Small intestine (tissue), 7 donors: ENCODE measurements at regions not wholly inside any gene's neighbourhood (a gene's known extent, or its start where the extent isn't known, plus 50 kb on each side); places are given as distances from the start of the nearest gene placed in this dataset.

ENCODE experiments used
- DNase-seq, 2 donors: peaks; one replicate each; pipeline versions ENCODE4 v3.0.0 to v3.0.0-alpha.2; 2013
- FAIRE-seq: peaks from 2 replicates; lab custom pipeline; 2012; peaks lifted over from hg19 to GRCh38; lab: Jason Lieb, UNC
- H3K27ac ChIP-seq, 3 donors: one replicate each; pipeline ENCODE4 v1.5.1; 2013; ENCODE audit warnings: low read length in 2 of 3, mild to moderate bottlenecking in 2 of 3, control low read depth in 1 of 3, inconsistent platforms in 1 of 3, low read depth in 1 of 3, moderate library complexity in 1 of 3
- H3K27me3 ChIP-seq, 3 donors: one replicate each; pipeline ENCODE4 v1.6.1; 2013; ENCODE audit warnings: low read length in 3 of 3, inconsistent platforms in 1 of 3; ENCODE audit not compliant: control insufficient read depth in 3 of 3, insufficient read depth in 3 of 3
- H3K36me3 ChIP-seq, 3 donors: one replicate each; pipeline ENCODE4 v1.6.1; 2013; ENCODE audit warnings: low read length in 3 of 3, inconsistent platforms in 1 of 3, low read depth in 1 of 3, mild to moderate bottlenecking in 1 of 3, moderate library complexity in 1 of 3; ENCODE audit not compliant: control insufficient read depth in 3 of 3, insufficient read depth in 2 of 3
- H3K4me1 ChIP-seq, 3 donors: one replicate each; pipeline ENCODE4 v1.6.1; 2013; ENCODE audit warnings: low read length in 2 of 3, inconsistent platforms in 1 of 3, low read depth in 1 of 3, mild to moderate bottlenecking in 1 of 3, moderate library complexity in 1 of 3; ENCODE audit not compliant: control insufficient read depth in 3 of 3, insufficient read depth in 2 of 3
- H3K4me3 ChIP-seq, 3 donors: one replicate each; pipeline ENCODE4 v1.5.1; 2013; ENCODE audit warnings: low read length in 3 of 3, control low read depth in 1 of 3, inconsistent platforms in 1 of 3, low read depth in 1 of 3, mild to moderate bottlenecking in 1 of 3, moderate library complexity in 1 of 3
- H3K9me3 ChIP-seq, 2 donors: one replicate each; pipeline ENCODE4 v1.6.1; 2013; ENCODE audit warnings: low read depth in 1 of 2, low read length in 1 of 2; ENCODE audit not compliant: control insufficient read depth in 2 of 2, insufficient read depth in 1 of 2
- WGBS, 3 donors: extraction: QIAGEN DNeasy Blood & Tissue Kit; methylation state at CpG; one replicate each; pipeline ENCODE4 v1.1.7; 2013; 5-methylcytosine and 5-hydroxymethylcytosine counted together
- donor health status: healthy with polysubstance abuse.
- donor health status: control.
- donor health status: control.
- donor health status: Bipolar disorder and iron deficiency.
- donor health status: healthy.

GRCh38 chr4:173917255-173917960 is 366.1 kb downstream of the FBXO8 start:
- DNase-seq (no peak), FAIRE-seq (no peak)
- Histone ChIP-seq H3K4me1 (no peaks in the 10 kb centered on the region), H3K36me3 (no peaks in the 10 kb centered on the region), H3K9me3 (no peaks in the 10 kb centered on the region), H3K27ac (no peak overlapping the region), H3K4me3 (no peak overlapping the region), H3K27me3 (no peaks in the 10 kb centered on the region)
- 35 to 45% (median 38%) methylated on average over 8 of the region's 8 CpGs for WGBS, 3 donors

- DNase-seq (no peak), FAIRE-seq (no peak)
- Histone ChIP-seq H3K27ac (no peak overlapping the region), H3K36me3 (no peaks in the 10 kb centered on the region), H3K9me3 (no peaks in the 10 kb centered on the region), H3K4me1 (no peaks in the 10 kb centered on the region), H3K27me3 (no peaks in the 10 kb centered on the region), H3K4me3 (no peak overlapping the region)
- 87 to 88% (median 87%) methylated on average over 6 of the region's 6 CpGs for WGBS, 3 donors
Measured at GRCh38 chr4:173913496-173913895, 370.0 kb downstream of the FBXO8 start.

GRCh38 chr4:173912384-173912783 is 371.1 kb downstream of the FBXO8 start:
- no peaks in the 10 kb centered on the region for H3K36me3 ChIP-seq
- H3K27me3 ChIP-seq: no peaks in the 10 kb centered on the region
- no peak for FAIRE-seq
- H3K9me3 ChIP-seq: no peaks in the 10 kb centered on the region
- no peak overlapping the region for H3K4me3 ChIP-seq
- no peaks in the 10 kb centered on the region for H3K4me1 ChIP-seq
- DNase-seq: no peak
- WGBS, 3 donors: 39 to 64% (median 55%) methylated on average over 1 of the region's 1 CpG
- H3K27ac ChIP-seq: no peak overlapping the region

GRCh38 chr4:173910891-173911290 is 372.6 kb downstream of the FBXO8 start:
- H3K4me1 ChIP-seq: no peaks in the 10 kb centered on the region
- 67 to 85% (median 75%) methylated on average over 4 of the region's 4 CpGs for WGBS, 3 donors
- no peaks in the 10 kb centered on the region for H3K36me3 ChIP-seq
- no peak overlapping the region for H3K27ac ChIP-seq
- no peak overlapping the region for H3K4me3 ChIP-seq
- no peaks in the 10 kb centered on the region for H3K27me3 ChIP-seq
- no peak for DNase-seq
- FAIRE-seq: no peak
- no peaks in the 10 kb centered on the region for H3K9me3 ChIP-seq

GRCh38 chr4:173909294-173909693 is 374.2 kb downstream of the FBXO8 start:
- Histone ChIP-seq H3K27ac (no peak overlapping the region), H3K36me3 (no peaks in the 10 kb centered on the region), H3K9me3 (no peaks in the 10 kb centered on the region), H3K27me3 (no peaks in the 10 kb centered on the region), H3K4me1 (no peaks in the 10 kb centered on the region), H3K4me3 (no peak overlapping the region)
- DNase-seq (no peak), FAIRE-seq (no peak)
- 74 to 89% (median 81%) methylated on average over 3 of the region's 3 CpGs for WGBS, 3 donors

- H3K4me1 ChIP-seq: no peaks in the 10 kb centered on the region
- H3K4me3 ChIP-seq: no peak overlapping the region
- no peak overlapping the region for H3K27ac ChIP-seq
- no peaks in the 10 kb centered on the region for H3K9me3 ChIP-seq
- DNase-seq (no peak), FAIRE-seq (no peak)
- no peaks in the 10 kb centered on the region for H3K27me3 ChIP-seq
- no peaks in the 10 kb centered on the region for H3K36me3 ChIP-seq
- 91 to 96% (median 93%) methylated on average over 2 of the region's 2 CpGs for WGBS, 3 donors
Measured at GRCh38 chr4:173899813-173900212, 369.8 kb upstream of the HAND2 start.

GRCh38 chr4:173891072-173891471 is 361.0 kb upstream of the HAND2 start:
- Histone ChIP-seq H3K9me3 (peaks cover 0 to 7% of the 10 kb centered on the region in 2 donors), H3K4me1 (no peaks in the 10 kb centered on the region), H3K27ac (no peak overlapping the region), H3K27me3 (peaks cover 0 to 2% (median 0%) of the 10 kb centered on the region in 3 donors), H3K36me3 (no peaks in the 10 kb centered on the region), H3K4me3 (no peak overlapping the region)
- no peak for DNase-seq
- no peak for FAIRE-seq
- WGBS, 3 donors: 75 to 83% (median 79%) methylated on average over 3 of the region's 3 CpGs

- no peaks in the 10 kb centered on the region for H3K4me1 ChIP-seq
- no peak overlapping the region for H3K27ac ChIP-seq
- H3K4me3 ChIP-seq: no peak overlapping the region
- H3K27me3 ChIP-seq: no peaks in the 10 kb centered on the region
- FAIRE-seq (no peak), DNase-seq (no peak)
- no peaks in the 10 kb centered on the region for H3K9me3 ChIP-seq
- 80 to 81% (median 81%) methylated on average over 4 of the region's 4 CpGs for whole genome bisulfite sequencing, 3 donors
- no peaks in the 10 kb centered on the region for H3K36me3 ChIP-seq
Measured at GRCh38 chr4:173883821-173884220, 353.8 kb upstream of the HAND2 start.

- DNase-seq (no peak), FAIRE-seq (no peak)
- no peaks in the 10 kb centered on the region for H3K27me3 ChIP-seq
- H3K4me3 ChIP-seq: no peak overlapping the region
- no peak overlapping the region for H3K27ac ChIP-seq
- H3K9me3 ChIP-seq: no peaks in the 10 kb centered on the region
- 58 to 67% (median 62%) methylated on average over 1 of the region's 1 CpG for WGBS, 3 donors
- no peaks in the 10 kb centered on the region for H3K36me3 ChIP-seq
- no peaks in the 10 kb centered on the region for H3K4me1 ChIP-seq
Measured at GRCh38 chr4:173880897-173881296, 350.9 kb upstream of the HAND2 start.
